Endothelial cell of hepatic sinusoid (primary cell): ENCODE measurements at regions not wholly inside any gene's neighbourhood (a gene's known extent, or its start where the extent isn't known, plus 50 kb on each side); places are given as distances from the start of the nearest gene placed in this dataset.

Source experiments
- in situ Hi-C: cut with HindIII; loops from 2 replicates; pipeline ENCODE4 v1.10.0; 2017; ENCODE audit warnings: low sequenced_read_pairs

GRCh38 chr4:23213198-23213597, 520.5 kb downstream of the GBA3 start:
- in situ Hi-C loops: no loop called here

- in situ Hi-C loops: no loop called here
Measured at GRCh38 chr4:23212558-23212957, 519.8 kb downstream of the GBA3 start.

- in situ Hi-C loops: no loop called here
Measured at GRCh38 chr4:23207059-23207458, 514.3 kb downstream of the GBA3 start.

- in situ Hi-C loops: no loop called here
Measured at GRCh38 chr4:23202712-23203247, 510.0 kb downstream of the GBA3 start.

- in situ Hi-C loops: no loop called here
Measured at GRCh38 chr4:23194751-23195150, 502.0 kb downstream of the GBA3 start.

GRCh38 chr4:23174179-23174578, 481.4 kb downstream of the GBA3 start:
- in situ Hi-C loops: no loop called here

GRCh38 chr4:23171976-23172375, 479.2 kb downstream of the GBA3 start:
- in situ Hi-C loops: no loop called here

GRCh38 chr4:23169608-23170311, 477.0 kb downstream of the GBA3 start:
- in situ Hi-C loops: no loop called here

GRCh38 chr4:23166919-23167318, 474.2 kb downstream of the GBA3 start:
- in situ Hi-C loops: no loop called here

- in situ Hi-C loops: no loop called here
Measured at GRCh38 chr4:23166407-23166806, 473.7 kb downstream of the GBA3 start.

GRCh38 chr4:23165669-23166068, 472.9 kb downstream of the GBA3 start:
- in situ Hi-C loops: no loop called here

- in situ Hi-C loops: no loop called here
Measured at GRCh38 chr4:23163647-23164436, 471.1 kb downstream of the GBA3 start.

- in situ Hi-C loops: no loop called here
Measured at GRCh38 chr4:23162275-23162674, 469.5 kb downstream of the GBA3 start.

- in situ Hi-C loops: no loop called here
Measured at GRCh38 chr4:23161787-23162186, 469.1 kb downstream of the GBA3 start.

- in situ Hi-C loops: no loop called here
Measured at GRCh38 chr4:23153076-23153475, 460.3 kb downstream of the GBA3 start.

GRCh38 chr4:23149815-23150214, 457.1 kb downstream of the GBA3 start:
- in situ Hi-C loops: no loop called here

- in situ Hi-C loops: no loop called here
Measured at GRCh38 chr4:23144707-23145106, 452.0 kb downstream of the GBA3 start.

- in situ Hi-C loops: no loop called here
Measured at GRCh38 chr4:23135792-23136645, 443.3 kb downstream of the GBA3 start.

- in situ Hi-C loops: no loop called here
Measured at GRCh38 chr4:23134331-23134730, 441.6 kb downstream of the GBA3 start.

- in situ Hi-C loops: no loop called here
Measured at GRCh38 chr4:23130845-23131244, 438.1 kb downstream of the GBA3 start.

- in situ Hi-C loops: no loop called here
Measured at GRCh38 chr4:23125118-23125517, 432.4 kb downstream of the GBA3 start.
